ENCODE measurements at regions not wholly inside any gene's neighbourhood (a gene's known extent, or its start where the extent isn't known, plus 50 kb on each side); places are given as distances from the start of the nearest gene placed in this dataset.

DNA sequence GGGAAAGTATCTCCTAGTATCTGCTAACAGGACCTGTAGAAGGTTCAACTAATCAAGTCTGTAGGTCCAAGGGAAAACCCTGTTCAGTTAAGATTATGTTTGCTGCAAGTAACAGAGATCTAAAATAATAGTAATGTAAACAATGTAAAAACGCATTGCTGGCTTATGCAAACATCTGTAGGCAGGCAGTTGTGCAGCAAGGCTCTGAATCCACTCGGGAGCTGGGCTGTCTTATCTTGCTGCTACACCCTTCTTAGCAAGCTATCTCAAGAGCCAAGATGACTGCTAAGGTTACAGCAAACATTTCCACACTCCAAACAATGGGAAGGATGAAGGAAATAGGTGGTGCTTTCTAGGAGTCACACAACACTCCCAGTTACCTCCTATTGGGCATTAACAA, 397.3 kb upstream of the NRSN1 start:
- Mint-ChIP-seq H3K36me3 (ENCODE audit: insufficient read depth) (no peaks in the 10 kb centered on the region), H3K27ac (no peak overlapping the region), H3K9me3 (ENCODE audit: low read depth) (no peaks in the 10 kb centered on the region), H3K27me3 (peaks cover 2% of the 10 kb centered on the region), H3K4me1 (ENCODE audit: low read depth) (peaks cover 18% of the 10 kb centered on the region), H3K4me3 (ENCODE audit: low read depth) (no peak overlapping the region)
- DNase-seq (ENCODE audit: low spot score, unreplicated experiment), result no peak
- TF ChIP-seq, protein P1, sequence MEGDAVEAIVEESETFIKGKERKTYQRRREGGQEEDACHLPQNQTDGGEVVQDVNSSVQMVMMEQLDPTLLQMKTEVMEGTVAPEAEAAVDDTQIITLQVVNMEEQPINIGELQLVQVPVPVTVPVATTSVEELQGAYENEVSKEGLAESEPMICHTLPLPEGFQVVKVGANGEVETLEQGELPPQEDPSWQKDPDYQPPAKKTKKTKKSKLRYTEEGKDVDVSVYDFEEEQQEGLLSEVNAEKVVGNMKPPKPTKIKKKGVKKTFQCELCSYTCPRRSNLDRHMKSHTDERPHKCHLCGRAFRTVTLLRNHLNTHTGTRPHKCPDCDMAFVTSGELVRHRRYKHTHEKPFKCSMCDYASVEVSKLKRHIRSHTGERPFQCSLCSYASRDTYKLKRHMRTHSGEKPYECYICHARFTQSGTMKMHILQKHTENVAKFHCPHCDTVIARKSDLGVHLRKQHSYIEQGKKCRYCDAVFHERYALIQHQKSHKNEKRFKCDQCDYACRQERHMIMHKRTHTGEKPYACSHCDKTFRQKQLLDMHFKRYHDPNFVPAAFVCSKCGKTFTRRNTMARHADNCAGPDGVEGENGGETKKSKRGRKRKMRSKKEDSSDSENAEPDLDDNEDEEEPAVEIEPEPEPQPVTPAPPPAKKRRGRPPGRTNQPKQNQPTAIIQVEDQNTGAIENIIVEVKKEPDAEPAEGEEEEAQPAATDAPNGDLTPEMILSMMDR (IDR thresholded peaks at IDR 0.05; ENCODE audit: unreplicated experiment), result no peak

DNA sequence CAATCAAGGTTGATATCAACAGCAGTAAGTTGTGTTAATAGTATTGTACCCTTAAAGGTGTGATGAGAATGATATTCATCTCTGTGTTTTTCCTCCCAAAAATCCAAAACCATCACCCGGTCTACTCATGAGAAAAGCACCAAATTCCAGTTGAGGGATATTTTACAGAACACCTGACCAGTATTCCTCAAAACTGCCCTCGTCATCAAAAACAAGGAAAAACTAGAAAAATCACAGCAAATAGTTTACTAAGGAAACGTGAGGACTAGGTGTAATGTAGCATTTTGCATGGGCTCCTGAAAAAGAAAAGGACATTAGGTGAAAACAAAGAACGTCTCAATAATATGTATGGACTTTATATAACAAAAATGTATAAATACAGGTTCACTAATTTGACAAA, 394.4 kb upstream of the NRSN1 start:
- Mint-ChIP-seq H3K9me3 (ENCODE audit: low read depth) (no peaks in the 10 kb centered on the region), H3K27ac (no peak overlapping the region), H3K4me3 (ENCODE audit: low read depth) (no peak overlapping the region), H3K27me3 (no peaks in the 10 kb centered on the region), H3K4me1 (ENCODE audit: low read depth) (peaks cover 18% of the 10 kb centered on the region), H3K36me3 (ENCODE audit: insufficient read depth) (no peaks in the 10 kb centered on the region)
- no peak for DNase-seq (ENCODE audit: low spot score, unreplicated experiment)
- TF ChIP-seq, protein P1 (IDR thresholded peaks at IDR 0.05; ENCODE audit: unreplicated experiment), result no peak

DNA sequence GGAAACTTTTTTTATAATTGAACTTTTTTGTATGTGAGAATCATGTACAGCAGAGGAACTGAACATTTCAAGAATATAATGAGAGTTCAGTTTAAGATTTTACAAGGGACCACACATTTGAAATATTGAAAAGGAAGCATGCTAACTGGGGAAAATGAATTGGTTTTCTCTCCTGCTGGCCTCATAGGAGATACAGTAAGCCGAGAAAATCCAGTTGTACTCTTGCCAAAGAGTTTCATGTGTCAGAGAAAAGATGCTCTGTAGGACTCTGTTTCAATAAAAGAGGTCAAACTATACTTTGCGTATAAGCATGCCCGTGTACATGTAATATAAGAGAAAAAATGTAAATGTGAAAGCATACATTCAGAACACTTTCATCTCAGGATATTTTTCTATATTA, 393.5 kb upstream of the NRSN1 start:
- Mint-ChIP-seq H3K9me3 (ENCODE audit: low read depth) (no peaks in the 10 kb centered on the region), H3K36me3 (ENCODE audit: insufficient read depth) (no peaks in the 10 kb centered on the region), H3K4me3 (ENCODE audit: low read depth) (no peak overlapping the region), H3K27me3 (no peaks in the 10 kb centered on the region), H3K4me1 (ENCODE audit: low read depth) (peaks cover 18% of the 10 kb centered on the region), H3K27ac (no peak overlapping the region)
- TF ChIP-seq, protein P1 (IDR thresholded peaks at IDR 0.05; ENCODE audit: unreplicated experiment), result no peak
- no peak for DNase-seq (ENCODE audit: low spot score, unreplicated experiment)

DNA sequence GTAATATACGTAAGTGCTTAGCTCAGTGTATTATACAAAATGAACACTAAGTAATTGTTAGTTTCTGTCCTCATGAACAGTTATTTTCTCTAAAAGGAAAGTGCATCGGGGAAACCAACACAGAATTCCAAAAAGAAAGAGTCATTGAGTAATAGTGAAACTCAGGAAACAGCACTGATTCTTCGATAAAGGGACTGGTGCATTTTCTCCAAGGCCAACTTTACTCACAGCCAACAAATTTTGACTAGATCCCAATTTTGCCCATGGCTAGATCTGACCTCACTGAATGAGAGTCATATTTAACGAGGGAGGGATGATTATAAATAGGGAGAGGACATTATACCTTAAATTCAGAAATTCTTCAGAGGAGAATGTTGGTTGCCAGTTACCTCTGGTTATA, 390.9 kb upstream of the NRSN1 start:
- H3K36me3 Mint-ChIP-seq (ENCODE audit: insufficient read depth), result no peaks in the 10 kb centered on the region
- TF ChIP-seq, protein P1 (IDR thresholded peaks at IDR 0.05; ENCODE audit: unreplicated experiment), result no peak
- no peak for DNase-seq (ENCODE audit: low spot score, unreplicated experiment)
- peaks cover 4% of the 10 kb centered on the region for H3K4me1 Mint-ChIP-seq (ENCODE audit: low read depth)
- no peak overlapping the region for H3K27ac Mint-ChIP-seq
- no peaks in the 10 kb centered on the region for H3K27me3 Mint-ChIP-seq
- H3K9me3 Mint-ChIP-seq (ENCODE audit: low read depth), result no peaks in the 10 kb centered on the region
- H3K4me3 Mint-ChIP-seq (ENCODE audit: low read depth), result no peak overlapping the region

DNA sequence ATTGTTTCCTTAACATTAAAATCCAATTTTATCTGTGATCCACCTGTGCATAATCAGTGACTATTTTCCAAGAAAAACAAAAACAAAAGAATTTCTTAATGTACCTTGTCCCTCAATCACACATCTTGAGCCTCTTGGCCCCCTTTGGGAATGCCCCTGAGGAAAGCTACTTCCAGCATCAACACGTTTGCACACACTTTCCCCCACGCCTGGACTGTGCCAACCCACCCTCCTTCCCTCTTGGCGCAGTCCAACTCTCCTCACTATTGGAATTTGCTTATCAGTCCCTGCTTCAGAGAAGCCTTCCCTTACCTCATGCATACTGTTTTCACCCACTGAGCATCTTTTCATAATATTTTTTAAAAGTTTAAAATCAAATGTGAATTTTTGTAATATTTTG, 389.4 kb upstream of the NRSN1 start:
- no peak overlapping the region for H3K4me3 Mint-ChIP-seq (ENCODE audit: low read depth)
- TF ChIP-seq, protein P1 (IDR thresholded peaks at IDR 0.05; ENCODE audit: unreplicated experiment), result no peak
- no peaks in the 10 kb centered on the region for H3K36me3 Mint-ChIP-seq (ENCODE audit: insufficient read depth)
- no peaks in the 10 kb centered on the region for H3K9me3 Mint-ChIP-seq (ENCODE audit: low read depth)
- DNase-seq (ENCODE audit: low spot score, unreplicated experiment), result no peak
- no peaks in the 10 kb centered on the region for H3K4me1 Mint-ChIP-seq (ENCODE audit: low read depth)
- no peaks in the 10 kb centered on the region for H3K27me3 Mint-ChIP-seq
- H3K27ac Mint-ChIP-seq, result no peak overlapping the region

All from progenitor cell of endocrine pancreas (in vitro differentiated cells).